ENCODE measurements at regions not wholly inside any gene's neighbourhood (a gene's known extent, or its start where the extent isn't known, plus 50 kb on each side); places are given as distances from the start of the nearest gene placed in this dataset.
A peak's percentile ranks its signal among the peaks of the same experiment; 100 is the strongest.

- Histone ChIP-seq H3K27me3 (no peaks in the 10 kb centered on the region), H3K4me1 (no peaks in the 10 kb centered on the region)
- DNase-seq, result no peak
These were observed 777.8 kb upstream of the LUZP2 start for GRCh38 chr11:23719016-23719415.

GRCh38 chr11:23723861-23724260 is 773.0 kb upstream of the LUZP2 start:
- Histone ChIP-seq H3K4me3 (no peak overlapping the region), H3K9me3 (replicated peaks) (no peaks in the 10 kb centered on the region), H3K36me3 (no peaks in the 10 kb centered on the region), H3K4me1 (peaks cover 18% of the 10 kb centered on the region), H3K27me3 (no peaks in the 10 kb centered on the region), H3K27ac (no peak overlapping the region)
- no peak for DNase-seq

More at GRCh38 chr11:23719016-23719415, 777.8 kb upstream of the LUZP2 start:
- no peaks in the 10 kb centered on the region for H3K36me3 ChIP-seq
- H3K4me3 ChIP-seq, result no peak overlapping the region
- no peaks in the 10 kb centered on the region for H3K9me3 ChIP-seq (replicated peaks)
- H3K27ac ChIP-seq, result no peak overlapping the region

GRCh38 chr11:23725752-23726151 is 771.1 kb upstream of the LUZP2 start:
- peak overlapping the region; percentile 43; the same call in 1 of the 2 replicates for H3K27ac ChIP-seq

GRCh38 chr11:23727387-23727786 is 769.5 kb upstream of the LUZP2 start:
- no peaks in the 10 kb centered on the region for H3K9me3 ChIP-seq (replicated peaks)
- H3K4me3 ChIP-seq, result no peak overlapping the region
- H3K27me3 ChIP-seq, result no peaks in the 10 kb centered on the region
- no peak for DNase-seq
- H3K27ac ChIP-seq, result peak overlapping the region; percentile 1; the same call in 1 of the 2 replicates
- H3K36me3 ChIP-seq, result no peaks in the 10 kb centered on the region
- H3K4me1 ChIP-seq, result peaks cover 18% of the 10 kb centered on the region

More at GRCh38 chr11:23725752-23726151, 771.1 kb upstream of the LUZP2 start:
- Histone ChIP-seq H3K4me1 (peaks cover 18% of the 10 kb centered on the region), H3K9me3 (replicated peaks) (no peaks in the 10 kb centered on the region), H3K4me3 (no peak overlapping the region), H3K36me3 (no peaks in the 10 kb centered on the region), H3K27me3 (no peaks in the 10 kb centered on the region)
- peak; percentile 6 to 12 for DNase-seq

GRCh38 chr11:23727794-23728193 is 769.1 kb upstream of the LUZP2 start:
- peaks cover 18% of the 10 kb centered on the region for H3K4me1 ChIP-seq
- H3K4me3 ChIP-seq, result no peak overlapping the region
- no peaks in the 10 kb centered on the region for H3K36me3 ChIP-seq
- H3K27ac ChIP-seq, result peak overlapping the region; percentile 6; the same call in 1 of the 2 replicates
- peak; percentile 15 to 57 for DNase-seq
- H3K27me3 ChIP-seq, result no peaks in the 10 kb centered on the region
- no peaks in the 10 kb centered on the region for H3K9me3 ChIP-seq (replicated peaks)

- Histone ChIP-seq H3K9me3 (replicated peaks) (no peaks in the 10 kb centered on the region), H3K4me1 (peaks cover 18% of the 10 kb centered on the region), H3K4me3 (no peak overlapping the region), H3K27me3 (no peaks in the 10 kb centered on the region), H3K36me3 (no peaks in the 10 kb centered on the region), H3K27ac (no peak overlapping the region)
- DNase-seq, result no peak
These were observed 767.8 kb upstream of the LUZP2 start for GRCh38 chr11:23729088-23729487.

- Histone ChIP-seq H3K36me3 (no peaks in the 10 kb centered on the region), H3K4me3 (no peak overlapping the region), H3K27ac (no peak overlapping the region), H3K4me1 (peaks cover 18% of the 10 kb centered on the region), H3K27me3 (no peaks in the 10 kb centered on the region), H3K9me3 (replicated peaks) (no peaks in the 10 kb centered on the region)
- no peak for DNase-seq
These were observed 766.4 kb upstream of the LUZP2 start for GRCh38 chr11:23730307-23730998.

GRCh38 chr11:23732026-23732425 is 764.8 kb upstream of the LUZP2 start:
- no peak for DNase-seq
- Histone ChIP-seq H3K4me3 (peak overlapping the region; percentile 22; the same call in 1 of the 2 replicates), H3K27ac (no peak overlapping the region)

GRCh38 chr11:23746896-23747295 is 750.0 kb upstream of the LUZP2 start:
- H3K27ac ChIP-seq, result no peak overlapping the region
- H3K36me3 ChIP-seq, result no peaks in the 10 kb centered on the region
- H3K4me3 ChIP-seq, result no peak overlapping the region

More at GRCh38 chr11:23732026-23732425, 764.8 kb upstream of the LUZP2 start:
- Histone ChIP-seq H3K36me3 (no peaks in the 10 kb centered on the region), H3K27me3 (no peaks in the 10 kb centered on the region), H3K4me1 (peaks cover 10% of the 10 kb centered on the region), H3K9me3 (replicated peaks) (no peaks in the 10 kb centered on the region)

GRCh38 chr11:23749762-23750430 is 747.0 kb upstream of the LUZP2 start:
- no peaks in the 10 kb centered on the region for H3K4me1 ChIP-seq
- no peaks in the 10 kb centered on the region for H3K36me3 ChIP-seq
- no peaks in the 10 kb centered on the region for H3K9me3 ChIP-seq (replicated peaks)
- H3K27ac ChIP-seq, result no peak overlapping the region
- H3K27me3 ChIP-seq, result no peaks in the 10 kb centered on the region
- DNase-seq, result no peak
- H3K4me3 ChIP-seq, result no peak overlapping the region

More at GRCh38 chr11:23746896-23747295, 750.0 kb upstream of the LUZP2 start:
- DNase-seq, result no peak
- no peaks in the 10 kb centered on the region for H3K4me1 ChIP-seq
- H3K9me3 ChIP-seq (replicated peaks), result no peaks in the 10 kb centered on the region
- no peaks in the 10 kb centered on the region for H3K27me3 ChIP-seq

- no peak overlapping the region for H3K27ac ChIP-seq
- H3K4me1 ChIP-seq, result no peaks in the 10 kb centered on the region
- DNase-seq, result no peak
- H3K27me3 ChIP-seq, result no peaks in the 10 kb centered on the region
- H3K4me3 ChIP-seq, result no peak overlapping the region
- H3K36me3 ChIP-seq, result no peaks in the 10 kb centered on the region
- no peaks in the 10 kb centered on the region for H3K9me3 ChIP-seq (replicated peaks)
These were observed 745.6 kb upstream of the LUZP2 start for GRCh38 chr11:23751280-23751679.

- no peak for DNase-seq
- Histone ChIP-seq H3K27me3 (no peaks in the 10 kb centered on the region), H3K27ac (no peak overlapping the region), H3K4me3 (no peak overlapping the region), H3K36me3 (no peaks in the 10 kb centered on the region), H3K9me3 (replicated peaks) (no peaks in the 10 kb centered on the region), H3K4me1 (no peaks in the 10 kb centered on the region)
These were observed 741.8 kb upstream of the LUZP2 start for GRCh38 chr11:23755076-23755475.

- Histone ChIP-seq H3K27ac (no peak overlapping the region), H3K36me3 (no peaks in the 10 kb centered on the region), H3K4me1 (no peaks in the 10 kb centered on the region), H3K4me3 (no peak overlapping the region), H3K9me3 (replicated peaks) (no peaks in the 10 kb centered on the region), H3K27me3 (no peaks in the 10 kb centered on the region)
- DNase-seq, result no peak
These were observed 741.1 kb upstream of the LUZP2 start for GRCh38 chr11:23755769-23756168.

- Histone ChIP-seq H3K27me3 (no peaks in the 10 kb centered on the region), H3K9me3 (replicated peaks) (no peaks in the 10 kb centered on the region), H3K27ac (no peak overlapping the region), H3K4me3 (no peak overlapping the region), H3K36me3 (no peaks in the 10 kb centered on the region), H3K4me1 (no peaks in the 10 kb centered on the region)
- DNase-seq, result no peak
These were observed 737.4 kb upstream of the LUZP2 start for GRCh38 chr11:23759489-23759888.

- Histone ChIP-seq H3K27ac (no peak overlapping the region), H3K4me3 (no peak overlapping the region), H3K36me3 (no peaks in the 10 kb centered on the region), H3K4me1 (no peaks in the 10 kb centered on the region), H3K27me3 (no peaks in the 10 kb centered on the region), H3K9me3 (replicated peaks) (no peaks in the 10 kb centered on the region; the same call in 1 of the 2 replicates)
- no peak for DNase-seq
These were observed 732.6 kb upstream of the LUZP2 start for GRCh38 chr11:23764286-23764685.
